GM18505 (cell line): ENCODE measurements at regions not wholly inside any gene's neighbourhood (a gene's known extent, or its start where the extent isn't known, plus 50 kb on each side); places are given as distances from the start of the nearest gene placed in this dataset.
A peak's percentile ranks its signal among the peaks of the same experiment; 100 is the strongest.

Experiments used
- ATAC-seq: cut with Tn5 transposase; IDR thresholded peaks from one replicate; pipeline ENCODE4 v1.9.1; 2021; ENCODE audit not compliant: unreplicated experiment
- POLR2A ChIP-seq: IDR thresholded peaks from 4 replicates; pipeline ENCODE4 v1.6.1; 2011; ENCODE audit warnings: borderline replicate concordance; ENCODE audit not compliant: insufficient read depth, insufficient read length; ENCODE audit errors: extremely low read depth

DNA sequence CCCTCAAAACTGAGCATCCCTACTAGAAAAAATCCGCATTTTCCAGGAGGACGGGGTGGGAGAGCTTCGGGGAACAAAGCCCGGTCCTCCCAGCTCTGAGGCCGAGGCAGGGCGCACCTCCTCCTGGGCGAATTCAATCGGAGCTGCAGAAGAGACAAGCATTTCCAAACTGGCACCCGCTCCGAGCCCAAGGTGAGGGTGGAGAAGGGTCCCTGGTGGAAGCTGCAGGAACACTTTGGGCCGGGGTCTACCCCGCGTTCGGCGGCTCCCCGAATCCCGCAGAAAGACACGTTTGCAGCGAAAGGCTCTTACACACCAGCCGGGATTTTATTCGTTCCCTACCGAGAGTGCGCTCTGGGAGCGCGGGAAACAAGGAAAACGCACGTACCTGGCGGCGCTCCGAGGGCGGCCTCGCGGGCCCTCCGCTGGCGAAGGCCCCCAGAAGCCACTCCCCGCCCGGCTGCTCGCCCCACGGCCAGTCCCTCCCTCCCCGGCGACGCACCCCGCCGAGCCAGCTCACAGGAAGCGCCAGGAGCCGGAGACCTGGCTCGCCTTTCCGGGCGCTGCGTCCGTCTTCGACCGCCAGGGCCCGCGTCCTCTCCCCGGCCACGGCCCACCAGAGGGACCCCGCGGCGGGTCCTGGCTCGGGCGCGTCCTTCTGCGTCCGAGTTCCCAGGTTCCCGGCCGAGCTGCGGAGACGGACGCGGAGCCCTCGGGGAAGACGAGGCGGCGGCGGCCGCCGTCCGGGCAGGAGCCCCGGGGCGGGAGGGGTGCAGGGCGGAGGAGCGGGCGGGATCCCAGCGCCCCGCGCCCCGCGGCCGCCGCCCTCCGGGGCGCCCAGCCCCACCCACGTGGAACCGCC, 49.8 kb upstream of the BAHCC1 start:
- peak; percentile 75 for TF ChIP-seq POLR2A
- peak; percentile 46 for ATAC-seq
